Hematopoietic multipotent progenitor cell treated with erythropoietin and hydrocortisone succinate and interleukin-3 and kit ligand, for 6 days (in vitro differentiated cells): ENCODE measurements at regions not wholly inside any gene's neighbourhood (a gene's known extent, or its start where the extent isn't known, plus 50 kb on each side); places are given as distances from the start of the nearest gene placed in this dataset.
"Not testable (repeated sequence)": the region's sequence is repeated elsewhere in the genome, so short reads cannot be mapped to it uniquely, and the experiment has no call there.

Source experiments
- DNase-seq: peaks from one replicate; pipeline ENCODE4 v3.0.0-alpha.2; 2015

- no peak for DNase-seq
Measured at GRCh38 chr4:138347561-138347960, 105.4 kb upstream of the SLC7A11 start.

DNA sequence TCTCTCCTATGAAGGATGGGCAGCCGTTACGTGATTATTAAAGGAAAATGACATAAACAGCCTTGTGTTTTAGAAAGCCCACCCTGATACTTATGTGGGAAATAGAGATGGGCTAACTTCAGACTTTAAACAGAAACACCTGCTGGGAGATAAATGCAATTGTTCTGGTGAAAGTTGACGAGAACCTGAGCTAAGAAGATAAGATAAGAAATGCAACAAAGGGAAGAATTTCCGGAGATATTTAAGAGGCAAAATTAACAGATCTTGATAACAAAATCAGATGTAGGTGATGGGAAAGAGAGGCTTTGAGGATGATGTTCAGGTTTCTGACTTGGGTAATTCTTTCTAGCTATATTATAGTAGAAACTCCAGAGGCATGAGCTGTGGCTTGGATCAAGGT is 102.7 kb upstream of the SLC7A11 start:
- DNase-seq, result no peak

DNA sequence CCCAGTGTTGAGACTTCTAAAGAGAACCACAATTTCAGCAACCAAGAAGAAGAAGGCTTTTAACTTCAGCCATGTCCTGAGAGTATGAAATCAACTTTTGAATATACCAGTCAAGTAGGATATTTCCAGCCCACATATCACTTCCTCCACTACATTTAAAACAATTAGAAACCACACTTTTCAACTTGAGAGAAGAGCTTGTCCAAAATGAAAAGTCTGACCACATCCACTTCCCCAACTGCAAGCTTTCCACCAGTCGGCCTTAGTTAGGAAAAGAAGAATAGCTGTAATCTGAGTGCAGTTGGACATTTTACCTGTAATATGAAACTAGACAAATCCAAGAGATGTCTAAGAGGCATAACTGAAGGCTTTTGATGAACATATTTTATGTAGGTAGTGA is 101.9 kb upstream of the SLC7A11 start:
- no peak for DNase-seq

DNA sequence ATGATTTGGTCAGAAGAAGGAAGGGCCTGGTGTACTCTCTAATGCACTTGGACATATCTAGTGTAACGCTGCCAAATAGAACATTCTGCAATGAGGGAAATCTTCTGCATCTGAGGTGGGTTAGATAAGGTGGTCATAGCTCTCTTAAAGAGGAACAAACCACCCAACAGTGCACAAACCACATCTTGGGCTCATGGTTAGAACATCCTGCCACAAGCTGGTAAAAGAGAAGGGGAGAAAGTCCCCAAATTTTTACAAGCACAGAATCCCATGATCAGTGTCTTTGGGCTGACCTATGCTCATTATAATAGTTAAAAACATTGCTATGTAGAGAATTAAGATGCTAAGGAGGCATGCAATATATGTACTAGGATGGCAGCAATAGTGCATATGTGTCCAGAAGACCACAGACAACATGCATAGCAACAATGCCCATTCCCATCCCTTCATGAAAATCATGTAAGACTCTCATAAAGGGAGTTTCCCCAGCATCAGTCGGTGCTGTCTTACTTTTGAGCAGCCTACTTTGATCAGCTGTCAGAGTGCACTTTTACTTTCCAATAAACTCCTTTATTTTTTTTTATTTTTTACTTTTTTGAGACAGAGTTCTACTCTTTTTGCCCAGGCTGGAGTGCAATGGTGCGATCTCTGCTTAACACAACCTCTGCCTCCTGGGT is 99.7 kb upstream of the SLC7A11 start:
- peak; percentile 81 for DNase-seq

DNA sequence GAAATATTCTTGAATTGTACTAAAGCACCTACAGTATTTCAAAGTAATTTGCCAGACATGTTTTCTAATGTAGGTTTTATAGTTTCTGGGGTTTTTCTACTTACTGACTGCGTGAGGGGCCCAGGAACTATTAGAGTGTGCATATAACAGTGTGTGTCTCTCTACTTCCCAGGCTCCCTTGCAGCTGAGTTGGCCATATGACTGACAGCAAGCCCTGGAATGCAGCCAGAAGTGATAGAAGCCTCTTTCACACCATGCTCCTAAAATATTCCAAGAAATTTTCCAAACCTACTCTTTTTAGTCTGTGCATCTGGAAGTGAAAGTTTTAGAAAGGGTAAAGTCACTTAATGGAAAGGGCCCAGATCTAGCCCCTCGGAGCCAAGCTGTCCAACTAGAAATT is 96.7 kb upstream of the SLC7A11 start:
- DNase-seq, result no peak

DNA sequence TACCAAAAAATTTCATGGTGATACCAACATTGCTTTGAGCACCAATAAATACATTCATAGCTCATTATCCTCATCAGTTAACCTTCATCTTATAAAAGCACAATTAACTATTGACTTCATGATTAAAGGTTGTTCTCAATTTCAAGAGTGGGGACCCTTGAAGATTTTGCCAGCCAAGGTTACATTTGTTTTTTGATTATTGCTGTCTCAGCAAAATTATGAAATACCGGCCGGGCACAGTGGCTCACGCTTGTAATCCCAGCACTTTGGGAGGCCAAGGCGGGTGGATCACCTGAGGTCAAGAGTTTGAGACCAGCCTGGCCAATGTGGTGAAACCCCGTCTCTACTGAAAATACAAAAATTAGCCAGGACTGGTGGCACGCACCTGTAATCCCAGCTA is 96.1 kb upstream of the SLC7A11 start:
- DNase-seq, result not testable (repeated sequence)

DNA sequence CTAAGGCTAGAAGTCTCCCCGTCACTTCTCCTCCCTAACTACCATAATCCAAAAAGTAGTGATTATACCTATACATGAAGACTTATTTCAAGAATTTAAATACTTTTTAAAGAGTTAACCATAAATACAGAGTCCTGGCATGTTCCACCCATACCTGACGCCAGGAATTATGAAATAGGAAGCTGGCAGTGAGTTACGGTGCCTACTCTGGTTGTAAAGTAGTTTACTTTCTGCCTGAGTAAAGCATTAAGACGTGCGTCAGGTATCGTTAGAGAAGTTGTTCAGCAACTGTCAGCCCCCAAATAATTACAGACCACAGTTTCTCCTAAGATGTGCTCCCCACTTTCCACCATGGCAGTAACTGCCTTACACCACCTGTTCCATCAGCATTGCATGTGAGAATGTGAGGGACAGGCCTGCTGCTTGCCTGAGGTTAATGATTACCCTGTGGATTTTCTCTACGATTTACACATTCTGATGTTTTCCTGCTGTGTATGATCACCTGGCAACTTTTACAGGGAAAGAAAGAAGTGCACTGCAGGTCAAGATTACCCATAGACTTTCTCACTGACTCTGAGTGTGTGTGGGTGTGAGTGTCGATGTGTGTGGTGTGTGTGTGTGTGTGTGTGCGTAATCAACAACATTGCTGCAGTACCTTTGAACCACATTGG is 92.3 kb upstream of the SLC7A11 start:
- no peak for DNase-seq

GRCh38 chr4:138332415-138332814 is 90.3 kb upstream of the SLC7A11 start:
- DNase-seq, result not testable (repeated sequence)

- DNase-seq, result no peak
Measured at GRCh38 chr4:138330531-138330930, 88.4 kb upstream of the SLC7A11 start.

DNA sequence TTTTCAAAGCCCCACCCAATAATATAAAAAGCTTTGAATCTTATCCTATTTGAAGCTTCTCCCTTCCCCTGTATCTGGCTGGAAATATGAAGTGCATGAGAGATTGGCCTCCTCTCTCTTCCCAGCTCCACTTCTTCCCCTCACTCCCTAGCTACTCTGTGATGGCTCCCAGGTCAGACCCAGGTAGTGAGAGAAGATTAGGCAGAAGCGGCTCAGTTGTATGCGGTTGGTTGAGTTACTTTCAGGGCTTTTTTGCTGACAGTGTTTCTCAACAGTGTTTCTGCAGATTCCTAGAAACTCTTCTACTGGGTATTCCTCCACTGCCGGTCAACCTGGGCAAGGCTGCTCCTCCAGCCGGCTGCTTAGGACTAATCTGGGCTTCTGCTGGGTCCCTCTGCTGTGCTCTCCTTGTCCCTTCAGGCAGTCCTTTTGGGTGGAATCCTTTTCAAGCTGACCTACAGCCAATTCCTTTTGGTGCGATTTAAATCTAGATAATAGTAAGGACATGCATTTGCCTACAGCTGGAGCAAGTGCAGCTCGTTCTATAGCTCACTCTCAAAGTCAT is 87.4 kb upstream of the SLC7A11 start:
- DNase-seq, result no peak

- DNase-seq, result no peak
Measured at GRCh38 chr4:138327338-138327737, 85.2 kb upstream of the SLC7A11 start.

DNA sequence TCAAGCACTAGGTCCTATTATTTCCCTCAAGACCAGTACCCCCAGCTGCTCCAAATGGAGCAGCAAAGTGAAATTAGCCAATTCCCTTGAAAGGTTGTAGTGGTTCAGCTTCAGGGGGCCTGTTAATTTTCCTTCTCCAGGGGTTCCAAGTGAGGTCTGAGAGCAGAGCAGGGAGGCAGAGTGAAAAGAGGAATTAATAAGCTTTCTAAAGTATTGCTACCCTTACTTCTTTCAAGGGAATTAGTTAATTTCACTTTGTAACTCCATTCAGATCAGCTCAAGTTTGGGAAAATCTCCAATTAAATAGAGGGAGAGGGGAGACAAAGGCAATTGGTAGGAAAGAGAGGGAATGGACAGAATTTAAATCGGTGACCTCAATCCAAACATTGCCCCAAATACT is 78.7 kb upstream of the SLC7A11 start:
- DNase-seq, result no peak

- DNase-seq, result no peak
Measured at GRCh38 chr4:138320030-138320429, 77.9 kb upstream of the SLC7A11 start.

DNA sequence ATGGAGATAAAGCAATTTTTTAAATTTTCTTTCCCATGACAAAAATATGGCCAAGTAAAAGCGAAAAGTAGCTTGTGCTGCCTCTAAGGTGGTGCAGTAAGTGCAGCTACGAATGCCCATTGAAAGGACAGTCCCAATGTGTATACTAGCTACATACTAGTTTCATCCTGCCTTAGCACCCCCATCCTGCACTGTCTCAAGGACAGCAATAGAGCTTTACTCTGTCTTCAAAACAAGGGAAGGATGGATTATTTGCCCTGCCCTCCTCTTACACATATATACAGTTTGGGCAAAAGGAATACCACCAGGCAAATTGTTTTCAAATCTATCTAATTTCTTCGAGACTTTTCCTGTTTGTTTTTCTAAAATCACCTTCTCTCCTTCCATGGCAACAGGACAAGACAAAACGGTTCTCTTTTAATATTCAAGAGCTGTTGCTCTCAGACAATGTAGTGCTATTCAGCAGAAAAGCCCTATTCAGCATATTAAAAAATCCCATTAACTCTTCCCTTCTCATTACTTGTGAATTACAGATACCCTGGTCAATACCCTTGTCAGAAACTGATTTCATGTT is 75.1 kb upstream of the SLC7A11 start:
- no peak for DNase-seq

GRCh38 chr4:138312536-138312911 is 70.4 kb upstream of the SLC7A11 start:
- DNase-seq, result no peak

DNA sequence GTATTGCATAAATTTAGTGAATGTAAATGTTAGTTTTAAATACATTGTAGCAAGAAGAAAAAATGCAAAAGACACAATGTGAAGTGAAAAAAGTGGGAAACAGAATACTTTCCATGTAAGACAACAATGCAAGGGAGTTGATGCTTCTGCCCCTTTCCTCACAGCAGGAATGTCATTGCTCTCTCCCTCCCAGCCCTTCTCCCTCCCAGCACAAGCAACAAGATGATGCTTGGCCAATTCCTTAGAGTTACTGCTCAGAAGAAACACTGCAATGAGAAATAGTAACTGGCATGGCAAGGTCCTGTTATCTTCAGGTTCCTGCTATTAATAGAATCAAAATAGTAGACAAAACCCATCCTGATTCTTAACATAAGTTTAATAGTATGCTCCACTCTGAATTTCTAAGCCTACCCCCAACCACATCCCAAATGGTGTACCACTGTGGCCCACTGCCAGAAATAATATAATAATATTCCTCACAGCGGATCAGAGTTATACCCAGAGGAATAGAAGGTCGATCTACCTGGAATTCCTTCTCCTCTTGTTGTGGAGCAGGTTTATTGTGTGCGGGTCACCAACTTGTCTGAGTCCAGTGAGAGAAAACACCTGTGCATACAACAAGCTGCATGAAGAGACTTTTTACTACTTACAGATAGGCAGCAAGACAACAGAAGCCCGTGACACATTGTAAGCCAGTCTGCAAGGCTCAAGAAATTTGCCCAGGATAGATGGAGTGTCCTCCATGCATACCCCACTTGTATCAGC is 69.8 kb upstream of the SLC7A11 start:
- DNase-seq, result no peak

GRCh38 chr4:138310991-138311390 is 68.8 kb upstream of the SLC7A11 start:
- DNase-seq, result no peak

DNA sequence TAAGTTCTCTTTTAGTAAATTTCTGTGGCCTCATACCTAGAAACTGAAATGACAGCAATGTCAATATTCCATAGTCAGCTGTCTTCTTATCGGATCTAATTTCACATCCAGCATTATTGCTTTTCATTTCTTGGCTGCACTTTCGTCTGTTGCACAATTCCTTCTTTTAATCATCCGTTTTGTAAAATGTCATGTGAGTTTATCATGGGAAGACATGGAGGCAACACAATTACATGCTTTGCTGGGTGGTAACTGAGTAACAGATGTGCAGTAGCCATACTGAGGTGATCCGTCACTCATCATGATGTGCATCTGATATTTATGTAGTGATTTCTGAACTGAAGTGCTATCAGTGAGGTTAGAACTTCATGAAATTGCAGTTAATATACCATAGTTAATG is 68.3 kb upstream of the SLC7A11 start:
- no peak for DNase-seq

GRCh38 chr4:138308356-138308755 is 66.2 kb upstream of the SLC7A11 start:
- no peak for DNase-seq

DNA sequence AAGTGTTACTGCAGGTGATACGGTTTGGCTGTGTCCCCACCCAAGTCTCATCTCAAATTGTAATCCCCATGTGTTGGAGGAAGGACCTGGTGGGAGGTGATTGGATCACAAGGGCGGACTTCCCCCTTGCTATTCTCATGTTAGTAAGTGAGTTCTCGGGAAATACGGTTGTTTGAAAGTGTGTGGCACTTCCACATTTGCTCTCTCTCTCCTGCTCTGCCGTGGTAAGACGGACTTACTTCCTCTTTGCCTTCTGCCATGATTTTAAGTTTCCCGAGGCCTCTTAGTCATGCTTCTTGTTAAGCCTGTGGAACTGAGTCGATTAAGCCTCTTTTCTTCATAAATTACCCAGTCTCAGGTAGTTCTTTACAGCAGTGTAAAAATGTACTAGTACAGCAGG is 65.2 kb upstream of the SLC7A11 start:
- peak; percentile 43 for DNase-seq

GRCh38 chr4:138305050-138305449 is 62.9 kb upstream of the SLC7A11 start:
- no peak for DNase-seq

GRCh38 chr4:138301536-138301935 is 59.4 kb upstream of the SLC7A11 start:
- DNase-seq, result no peak

DNA sequence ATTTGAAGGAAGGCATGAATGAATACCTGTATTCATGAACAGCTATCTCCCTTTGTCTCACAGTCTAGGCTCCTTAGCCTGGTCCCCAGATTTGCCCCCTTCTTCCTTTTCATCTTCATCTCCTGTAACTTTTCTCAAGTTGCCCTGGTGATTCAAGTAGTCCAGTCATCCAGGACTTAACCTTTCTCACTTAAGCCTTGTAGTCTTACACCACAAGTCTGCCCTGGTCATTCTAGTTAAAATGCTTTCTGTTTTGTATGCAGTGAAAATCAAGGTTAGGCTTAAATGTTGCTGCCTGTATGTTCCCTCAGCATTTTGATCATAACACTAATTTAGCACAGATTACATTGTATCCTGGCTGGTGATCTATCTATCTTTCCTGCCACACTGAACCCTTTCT is 58.5 kb upstream of the SLC7A11 start:
- DNase-seq, result no peak

- DNase-seq, result no peak
Measured at GRCh38 chr4:138299881-138300280, 57.7 kb upstream of the SLC7A11 start.
